Loucy (cell line): ENCODE measurements at regions not wholly inside any gene's neighbourhood (a gene's known extent, or its start where the extent isn't known, plus 50 kb on each side); places are given as distances from the start of the nearest gene placed in this dataset.

Experiments
- EZH2phosphoT487 ChIP-seq: fragments of 200-600 bp; IDR thresholded peaks from 2 replicates; pipeline ENCODE4 v1.6.1; 2018; ENCODE audit warnings: antibody characterized with exemption, mild to moderate bottlenecking, moderate library complexity, borderline replicate concordance
- TF ChIP-seq, protein P1 (sequence below): fragments of 200-600 bp; sonication (generic); conservative IDR thresholded peaks from 2 replicates; pipeline ENCODE4 v1.5.1; 2014; ENCODE audit warnings: mild to moderate bottlenecking, antibody characterized with exemption, low read length

DNA sequence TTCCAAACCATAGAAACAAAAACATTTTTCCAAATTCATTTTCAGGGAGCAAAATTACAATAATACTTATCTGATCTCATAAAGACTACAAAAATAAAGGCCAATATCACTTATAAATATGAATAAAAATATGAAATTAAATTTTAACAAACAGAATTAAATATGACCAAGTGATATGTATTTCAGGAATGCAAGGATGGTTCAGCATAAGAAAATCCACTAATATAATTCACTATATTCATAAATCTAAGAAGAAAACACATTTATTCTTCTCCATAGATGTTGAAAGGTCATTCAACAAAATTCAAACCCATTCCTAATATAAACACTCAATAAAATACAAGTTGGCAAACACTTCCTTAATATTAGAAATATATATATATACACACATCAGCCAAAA lies 115.2 kb upstream of the TMEM168 start:
- no peak for TF ChIP-seq EZH2phosphoT487
- TF ChIP-seq, protein P1, sequence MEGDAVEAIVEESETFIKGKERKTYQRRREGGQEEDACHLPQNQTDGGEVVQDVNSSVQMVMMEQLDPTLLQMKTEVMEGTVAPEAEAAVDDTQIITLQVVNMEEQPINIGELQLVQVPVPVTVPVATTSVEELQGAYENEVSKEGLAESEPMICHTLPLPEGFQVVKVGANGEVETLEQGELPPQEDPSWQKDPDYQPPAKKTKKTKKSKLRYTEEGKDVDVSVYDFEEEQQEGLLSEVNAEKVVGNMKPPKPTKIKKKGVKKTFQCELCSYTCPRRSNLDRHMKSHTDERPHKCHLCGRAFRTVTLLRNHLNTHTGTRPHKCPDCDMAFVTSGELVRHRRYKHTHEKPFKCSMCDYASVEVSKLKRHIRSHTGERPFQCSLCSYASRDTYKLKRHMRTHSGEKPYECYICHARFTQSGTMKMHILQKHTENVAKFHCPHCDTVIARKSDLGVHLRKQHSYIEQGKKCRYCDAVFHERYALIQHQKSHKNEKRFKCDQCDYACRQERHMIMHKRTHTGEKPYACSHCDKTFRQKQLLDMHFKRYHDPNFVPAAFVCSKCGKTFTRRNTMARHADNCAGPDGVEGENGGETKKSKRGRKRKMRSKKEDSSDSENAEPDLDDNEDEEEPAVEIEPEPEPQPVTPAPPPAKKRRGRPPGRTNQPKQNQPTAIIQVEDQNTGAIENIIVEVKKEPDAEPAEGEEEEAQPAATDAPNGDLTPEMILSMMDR: no peak
